Transverse colon (tissue), 4 donors: ENCODE measurements at regions not wholly inside any gene's neighbourhood (a gene's known extent, or its start where the extent isn't known, plus 50 kb on each side); places are given as distances from the start of the nearest gene placed in this dataset.

ENCODE experiments used
- DNase-seq: peaks from one replicate; pipeline ENCODE4 v3.0.0-alpha.2; 2019
- H3K27ac ChIP-seq, 4 donors: fragments of 200-600 bp; sonication (generic); 2 replicates each; pipeline ENCODE4 v1.5.1; 2016 to 2018; ENCODE audit warnings: inconsistent platforms in 4 of 4
- H3K27me3 ChIP-seq: fragments of 200-600 bp; sonication (generic); 2 replicates; pipeline ENCODE4 v1.5.1; 2017; ENCODE audit warnings: inconsistent platforms
- H3K36me3 ChIP-seq, 4 donors: fragments of 200-600 bp; sonication (generic); 2 replicates each; pipeline ENCODE4 v1.5.1; 2017 to 2019; ENCODE audit warnings: inconsistent platforms in 4 of 4
- H3K4me1 ChIP-seq, 4 donors: fragments of 200-600 bp; sonication (generic); 2 replicates each; pipeline ENCODE4 v1.5.1; 2017 to 2020; ENCODE audit warnings: inconsistent platforms in 4 of 4
- H3K4me3 ChIP-seq, 4 donors: fragments of 200-600 bp; sonication (generic); 1 replicate in 1 of 4; 2 replicates in 3 of 4; pipeline versions ENCODE4 v1.5.1 to v1.6.1; 2017 to 2019; ENCODE audit warnings: inconsistent platforms in 4 of 4
- H3K9me3 ChIP-seq, 2 donors: fragments of 200-600 bp; sonication (generic); 2 replicates each; pipeline ENCODE4 v1.5.1; 2017 to 2019; ENCODE audit warnings: inconsistent platforms in 2 of 2
- CTCF ChIP-seq, 5 experiments: fragments of 200-600 bp in 3 of 5; fragments of 450-650 bp in 2 of 5; sonication (generic) in 3 of 5; IDR thresholded peaks; 1 replicate in 2 of 5; 2 replicates in 3 of 5; pipeline ENCODE4 v1.5.1; 2016 to 2017; ENCODE audit warnings: antibody characterized with exemption in 5 of 5, inconsistent platforms in 3 of 5, mild to moderate bottlenecking in 2 of 5, moderate library complexity in 1 of 5
- EP300 ChIP-seq: sonication (generic); formaldehyde crosslinking; IDR thresholded peaks from one replicate; pipeline ENCODE4 v1.6.1; 2017; ENCODE audit warnings: antibody characterized with exemption, low read depth
- POLR2A ChIP-seq: fragments of 450-650 bp; IDR thresholded peaks from one replicate; pipeline ENCODE4 v1.6.1; 2016; ENCODE audit warnings: antibody characterized with exemption, mild to moderate bottlenecking, moderate library complexity
- POLR2AphosphoS5 ChIP-seq, 3 donors: sonication (generic); formaldehyde crosslinking; IDR thresholded peaks; one replicate each; pipeline ENCODE4 v1.6.1; 2016; ENCODE audit warnings: antibody characterized with exemption in 3 of 3
- WGBS, 2 donors: methylation state at CpG; one replicate each; pipeline ENCODE4 v1.1.5; 2018; ENCODE audit warnings: low coverage in 1 of 2; 5-methylcytosine and 5-hydroxymethylcytosine counted together
- in situ Hi-C, 4 donors: fragments of 200-750 bp; cut with MboI; loops; one replicate each; pipeline versions ENCODE4 v1.15.0 to v1.15.1; 2017; ENCODE audit warnings: low sequenced_read_pairs in 3 of 4, low pct_ligation_motif_present in 1 of 4, low pct_unique_long_range_greater_than_20kb in 1 of 4
- intact Hi-C: fragments of 100-400 bp; cut with DNase I; formaldehyde crosslinking; loops from one replicate; pipeline ENCODE4 v1.15.1; 2023; ENCODE audit warnings: low total_unique reads

GRCh38 chr20:1711826-1712601 lies 54.4 kb upstream of the SIRPG start:
- H3K36me3 ChIP-seq, result no peaks in the 10 kb centered on the region
- intact Hi-C loops (no loop called here), in situ Hi-C loops (no loop called here)
- WGBS, 2 donors, result 90 to 96% methylated on average over 5 to 14 of the region's 14 CpGs
- no peaks in the 10 kb centered on the region for H3K4me1 ChIP-seq
- TF ChIP-seq POLR2AphosphoS5 (IDR thresholded peaks at IDR 0.05), result no peak
- no peak for TF ChIP-seq POLR2A
- H3K9me3 ChIP-seq, result no peaks in the 10 kb centered on the region
- no peak for DNase-seq
- H3K27ac ChIP-seq, result no peak overlapping the region
- H3K27me3 ChIP-seq, result no peaks in the 10 kb centered on the region
- no peak overlapping the region for H3K4me3 ChIP-seq

- intact Hi-C loops, result no loop called here
- in situ Hi-C loops, result no loop called here
- H3K27me3 ChIP-seq, result no peaks in the 10 kb centered on the region
- TF ChIP-seq POLR2AphosphoS5 (IDR thresholded peaks at IDR 0.05) (no peak), EP300 (no peak), CTCF (IDR thresholded peaks at IDR 0.05) (no peak), POLR2A (no peak)
- no peaks in the 10 kb centered on the region for H3K4me1 ChIP-seq
- no peaks in the 10 kb centered on the region for H3K9me3 ChIP-seq
- 93 to 95% methylated on average over 8 to 11 of the region's 11 CpGs for WGBS, 2 donors
- H3K36me3 ChIP-seq, result no peaks in the 10 kb centered on the region
- no peak overlapping the region for H3K4me3 ChIP-seq
- DNase-seq, result no peak
- no peak overlapping the region for H3K27ac ChIP-seq
Measured at GRCh38 chr20:1711266-1711665, 53.7 kb upstream of the SIRPG start.

- 58 to 73% methylated on average over 6 to 7 of the region's 7 CpGs for whole genome bisulfite sequencing, 2 donors
- no peaks in the 10 kb centered on the region for H3K27me3 ChIP-seq
- in situ Hi-C loops, result no loop called here
Measured at GRCh38 chr20:1710484-1710883, 52.9 kb upstream of the SIRPG start.

GRCh38 chr20:1707588-1708449 lies 50.2 kb upstream of the SIRPG start:
- no peaks in the 10 kb centered on the region for H3K4me1 ChIP-seq
- TF ChIP-seq CTCF (IDR thresholded peaks at IDR 0.05), result no peak
- intact Hi-C loops, result no loop called here
- in situ Hi-C loops, result no loop called here
- H3K36me3 ChIP-seq, result no peaks in the 10 kb centered on the region
- no peaks in the 10 kb centered on the region for H3K9me3 ChIP-seq
- H3K27me3 ChIP-seq, result no peaks in the 10 kb centered on the region
- no peak overlapping the region for H3K4me3 ChIP-seq
- no peak overlapping the region for H3K27ac ChIP-seq
- 66 to 78% methylated on average over 4 to 6 of the region's 6 CpGs for WGBS, 2 donors
- no peak for DNase-seq

More at GRCh38 chr20:1710484-1710883, 52.9 kb upstream of the SIRPG start:
- Histone ChIP-seq H3K9me3 (no peaks in the 10 kb centered on the region), H3K27ac (no peak overlapping the region), H3K4me1 (no peaks in the 10 kb centered on the region), H3K36me3 (no peaks in the 10 kb centered on the region), H3K4me3 (no peak overlapping the region)
- no peak for DNase-seq
- no peak for TF ChIP-seq EP300
- no peak for TF ChIP-seq CTCF (IDR thresholded peaks at IDR 0.05)
- no peak for TF ChIP-seq POLR2AphosphoS5 (IDR thresholded peaks at IDR 0.05)
- no peak for TF ChIP-seq POLR2A
- intact Hi-C loops, result no loop called here
